Neural crest cell (in vitro differentiated cells): ENCODE measurements at regions not wholly inside any gene's neighbourhood (a gene's known extent, or its start where the extent isn't known, plus 50 kb on each side); places are given as distances from the start of the nearest gene placed in this dataset.

Experiments
- DNase-seq: peaks from one replicate; pipeline ENCODE4 v3.0.0; 2021; ENCODE audit warnings: low read depth, mixed read lengths, low spot score
- H3K27ac Mint-ChIP-seq: one replicate; pipeline ENCODE4 v1.8.0; 2021; ENCODE audit warnings: mild to moderate bottlenecking, mixed read lengths; ENCODE audit not compliant: unreplicated experiment
- H3K27me3 Mint-ChIP-seq: 2 replicates; pipeline ENCODE4 v1.8.0; 2021; ENCODE audit warnings: low read depth, mild to moderate bottlenecking, mixed read lengths
- H3K36me3 Mint-ChIP-seq: 2 replicates; pipeline ENCODE4 v1.8.0; 2021; ENCODE audit warnings: low read depth, mild to moderate bottlenecking, mixed read lengths
- H3K4me1 Mint-ChIP-seq: 2 replicates; pipeline ENCODE4 v1.8.0; 2021; ENCODE audit warnings: mixed read lengths
- H3K4me3 Mint-ChIP-seq: one replicate; pipeline ENCODE4 v1.8.0; 2021; ENCODE audit warnings: mild to moderate bottlenecking, mixed read lengths
- H3K9me3 Mint-ChIP-seq: 2 replicates; pipeline ENCODE4 v1.8.0; 2021; ENCODE audit warnings: mixed read lengths
- TF ChIP-seq, protein P1 (sequence below): fragments of 200-600 bp; sonication (generic); conservative IDR thresholded peaks from 2 replicates; pipeline ENCODE4 v1.5.0; 2021; ENCODE audit warnings: antibody characterized with exemption, mild to moderate bottlenecking

DNA sequence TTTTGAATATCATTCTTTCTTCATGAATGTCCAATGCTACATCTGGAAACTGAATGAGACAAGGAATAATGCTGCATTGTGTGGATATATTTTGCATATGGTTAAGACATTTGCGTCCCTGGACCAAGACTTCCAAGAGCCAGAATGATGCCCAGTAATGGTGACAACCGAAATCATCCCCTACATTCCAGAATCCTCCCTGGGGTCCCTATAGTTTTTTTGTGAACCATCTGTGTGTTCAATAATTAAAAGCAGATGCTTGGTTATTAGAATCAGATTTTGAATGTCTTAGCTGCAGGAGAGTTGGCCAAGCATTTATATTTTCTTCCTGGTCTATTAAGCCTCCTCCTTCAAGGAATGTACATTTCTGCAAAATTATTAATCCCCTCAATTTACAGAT, 426.7 kb upstream of the CDH8 start:
- H3K27ac Mint-ChIP-seq, result peak overlapping the region; percentile 59
- H3K4me1 Mint-ChIP-seq, result no peaks in the 10 kb centered on the region
- no peak overlapping the region for H3K4me3 Mint-ChIP-seq
- H3K27me3 Mint-ChIP-seq, result no peaks in the 10 kb centered on the region
- TF ChIP-seq, protein P1, sequence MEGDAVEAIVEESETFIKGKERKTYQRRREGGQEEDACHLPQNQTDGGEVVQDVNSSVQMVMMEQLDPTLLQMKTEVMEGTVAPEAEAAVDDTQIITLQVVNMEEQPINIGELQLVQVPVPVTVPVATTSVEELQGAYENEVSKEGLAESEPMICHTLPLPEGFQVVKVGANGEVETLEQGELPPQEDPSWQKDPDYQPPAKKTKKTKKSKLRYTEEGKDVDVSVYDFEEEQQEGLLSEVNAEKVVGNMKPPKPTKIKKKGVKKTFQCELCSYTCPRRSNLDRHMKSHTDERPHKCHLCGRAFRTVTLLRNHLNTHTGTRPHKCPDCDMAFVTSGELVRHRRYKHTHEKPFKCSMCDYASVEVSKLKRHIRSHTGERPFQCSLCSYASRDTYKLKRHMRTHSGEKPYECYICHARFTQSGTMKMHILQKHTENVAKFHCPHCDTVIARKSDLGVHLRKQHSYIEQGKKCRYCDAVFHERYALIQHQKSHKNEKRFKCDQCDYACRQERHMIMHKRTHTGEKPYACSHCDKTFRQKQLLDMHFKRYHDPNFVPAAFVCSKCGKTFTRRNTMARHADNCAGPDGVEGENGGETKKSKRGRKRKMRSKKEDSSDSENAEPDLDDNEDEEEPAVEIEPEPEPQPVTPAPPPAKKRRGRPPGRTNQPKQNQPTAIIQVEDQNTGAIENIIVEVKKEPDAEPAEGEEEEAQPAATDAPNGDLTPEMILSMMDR, result no peak
- H3K36me3 Mint-ChIP-seq, result no peaks in the 10 kb centered on the region
- no peak for DNase-seq
- peaks cover 16% of the 10 kb centered on the region for H3K9me3 Mint-ChIP-seq

DNA sequence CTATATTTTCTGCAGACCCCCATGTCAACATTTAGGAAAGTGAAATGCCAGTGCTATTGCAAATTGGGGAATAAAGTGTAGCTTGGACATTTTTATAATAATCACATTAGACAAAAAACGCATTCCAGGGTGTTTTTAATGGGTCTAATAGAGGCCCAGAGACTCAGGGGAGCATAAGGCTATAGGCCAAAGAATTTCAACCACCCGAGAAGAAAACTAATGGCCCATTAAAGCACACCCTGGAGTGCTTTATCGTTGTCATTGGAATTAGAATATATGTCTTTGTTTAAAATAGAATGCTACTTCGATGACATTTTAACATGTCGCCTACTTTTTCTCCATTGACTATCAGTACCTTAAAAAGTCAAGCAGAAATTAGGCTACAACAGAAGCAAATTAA, 414.1 kb upstream of the CDH8 start:
- H3K27me3 Mint-ChIP-seq, result no peaks in the 10 kb centered on the region
- H3K27ac Mint-ChIP-seq, result no peak overlapping the region
- no peak for DNase-seq
- H3K9me3 Mint-ChIP-seq, result no peaks in the 10 kb centered on the region
- no peak overlapping the region for H3K4me3 Mint-ChIP-seq
- H3K4me1 Mint-ChIP-seq, result peaks cover 4% of the 10 kb centered on the region
- no peaks in the 10 kb centered on the region for H3K36me3 Mint-ChIP-seq
- TF ChIP-seq, protein P1, result no peak

DNA sequence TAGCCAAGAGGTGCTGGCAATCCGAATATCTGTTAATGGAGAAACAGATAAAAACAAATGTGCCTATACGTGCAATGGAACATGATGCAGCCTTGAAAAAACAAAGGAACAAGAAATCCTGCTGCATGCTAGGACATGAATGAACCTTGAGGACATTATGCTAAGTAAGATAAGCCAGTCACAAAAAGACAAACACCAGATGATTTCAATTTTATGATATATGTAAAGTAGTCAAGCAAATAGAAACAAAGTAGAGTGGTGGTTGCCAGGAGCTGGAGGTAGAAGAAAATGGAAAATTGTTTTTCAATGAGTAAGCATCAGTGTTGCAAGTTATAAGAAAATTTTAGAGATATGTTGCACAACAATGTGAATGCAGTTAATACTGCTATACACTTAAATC, 409.7 kb upstream of the CDH8 start:
- H3K27me3 Mint-ChIP-seq, result no peaks in the 10 kb centered on the region
- TF ChIP-seq, protein P1, result no peak
- peaks cover 2% of the 10 kb centered on the region for H3K36me3 Mint-ChIP-seq
- H3K27ac Mint-ChIP-seq, result no peak overlapping the region
- H3K9me3 Mint-ChIP-seq, result peaks cover 2% of the 10 kb centered on the region
- peaks cover 4% of the 10 kb centered on the region for H3K4me1 Mint-ChIP-seq
- H3K4me3 Mint-ChIP-seq, result no peak overlapping the region
- DNase-seq, result no peak

DNA sequence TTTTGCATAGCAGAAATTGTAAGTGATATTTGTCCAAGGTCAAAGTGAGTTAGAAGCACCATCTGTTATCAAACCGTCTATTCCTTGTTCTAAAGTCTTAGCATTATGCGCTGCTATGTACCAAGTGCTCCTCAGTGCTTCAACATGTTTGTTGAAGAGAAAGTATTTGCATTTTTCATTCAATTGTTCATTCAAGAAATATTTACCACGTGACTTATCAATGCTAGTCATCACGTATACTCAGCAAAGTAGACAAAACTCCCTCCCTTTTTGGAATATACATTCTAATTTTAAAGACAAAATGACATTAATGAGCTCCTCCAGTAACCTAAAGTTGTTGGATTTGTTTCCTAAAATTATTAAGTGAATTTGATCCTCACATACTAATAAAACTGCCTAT, 388.0 kb upstream of the CDH8 start:
- H3K9me3 Mint-ChIP-seq, result peaks cover 5% of the 10 kb centered on the region
- no peak overlapping the region for H3K4me3 Mint-ChIP-seq
- no peak overlapping the region for H3K27ac Mint-ChIP-seq
- no peaks in the 10 kb centered on the region for H3K27me3 Mint-ChIP-seq
- H3K36me3 Mint-ChIP-seq, result no peaks in the 10 kb centered on the region
- TF ChIP-seq, protein P1, result no peak
- no peak for DNase-seq
- no peaks in the 10 kb centered on the region for H3K4me1 Mint-ChIP-seq

DNA sequence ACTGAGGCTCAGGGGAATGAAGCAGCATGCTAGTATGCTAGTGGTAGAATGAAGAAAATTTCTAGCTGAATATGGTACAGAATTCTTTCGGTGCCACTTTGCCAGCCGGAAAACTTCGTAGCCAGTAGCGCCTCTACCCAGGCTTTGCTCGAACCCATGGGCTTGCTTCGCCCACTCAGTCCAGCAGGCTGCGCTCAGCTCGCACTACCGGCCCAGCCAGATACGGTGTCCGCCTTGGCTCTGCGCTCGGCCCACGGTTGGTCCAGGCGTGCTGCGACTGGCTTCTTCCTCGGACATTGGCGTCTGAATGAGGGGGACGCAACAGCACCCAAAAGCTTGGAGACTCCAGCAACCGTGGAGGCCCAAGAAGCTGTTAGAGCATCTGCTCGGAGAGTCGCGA, 372.5 kb upstream of the CDH8 start:
- Mint-ChIP-seq H3K27ac (no peak overlapping the region), H3K4me1 (peaks cover 8% of the 10 kb centered on the region), H3K36me3 (no peaks in the 10 kb centered on the region), H3K9me3 (no peaks in the 10 kb centered on the region), H3K27me3 (no peaks in the 10 kb centered on the region), H3K4me3 (no peak overlapping the region)
- TF ChIP-seq, protein P1, result no peak
- no peak for DNase-seq

DNA sequence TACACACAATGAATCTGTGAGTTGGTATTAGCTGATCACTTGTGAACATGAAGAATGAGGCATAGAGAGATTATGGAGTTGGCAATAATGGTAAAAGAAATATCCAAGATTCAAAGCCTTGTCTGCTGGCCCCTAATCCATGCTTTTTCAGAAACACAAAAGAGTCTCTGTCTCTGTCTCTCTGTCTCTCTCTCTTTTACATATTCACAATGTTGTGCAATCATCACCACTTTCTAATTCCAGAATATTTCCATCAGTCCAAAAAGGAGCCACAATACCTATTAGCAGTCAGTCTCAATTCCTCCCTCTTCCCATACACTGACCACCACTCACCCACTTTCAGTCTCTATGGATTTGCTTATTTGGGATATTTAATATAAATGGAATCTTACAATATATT, 370.1 kb upstream of the CDH8 start:
- H3K27ac Mint-ChIP-seq, result no peak overlapping the region
- TF ChIP-seq, protein P1, result no peak
- H3K9me3 Mint-ChIP-seq, result no peaks in the 10 kb centered on the region
- peaks cover 8% of the 10 kb centered on the region for H3K4me1 Mint-ChIP-seq
- H3K36me3 Mint-ChIP-seq, result no peaks in the 10 kb centered on the region
- DNase-seq, result no peak
- H3K27me3 Mint-ChIP-seq, result no peaks in the 10 kb centered on the region
- no peak overlapping the region for H3K4me3 Mint-ChIP-seq
